Stomach (tissue), 8 donors: ENCODE measurements at regions not wholly inside any gene's neighbourhood (a gene's known extent, or its start where the extent isn't known, plus 50 kb on each side); places are given as distances from the start of the nearest gene placed in this dataset.
"Not testable (repeated sequence)": the region's sequence is repeated elsewhere in the genome, so short reads cannot be mapped to it uniquely, and the experiment has no call there.

Experiments used
- DNase-seq, 2 donors: peaks; one replicate each; pipeline versions ENCODE4 v3.0.0 to v3.0.0-alpha.2; 2013 to 2019
- H3K27ac ChIP-seq, 5 donors: fragments of 200-600 bp in 4 of 5; sonication (generic) in 4 of 5; one replicate each; pipeline ENCODE4 v1.5.1; 2013 to 2019; ENCODE audit warnings: mild to moderate bottlenecking in 1 of 5, moderate library complexity in 1 of 5
- H3K27me3 ChIP-seq, 3 donors: fragments of 200-600 bp; sonication (generic); one replicate each; pipeline ENCODE4 v1.5.1; 2017 to 2019; ENCODE audit warnings: mixed run types in 1 of 3
- H3K36me3 ChIP-seq, 4 donors: fragments of 200-600 bp; sonication (generic); 1 replicate in 3 of 4; 2 replicates in 1 of 4; pipeline ENCODE4 v1.5.1; 2016 to 2019
- H3K4me1 ChIP-seq, 4 donors: fragments of 200-600 bp; sonication (generic); one replicate each; pipeline ENCODE4 v1.5.1; 2016 to 2019
- H3K4me3 ChIP-seq, 4 donors: fragments of 200-600 bp; sonication (generic) in 3 of 4; one replicate each; pipeline ENCODE4 v1.5.1; 2016 to 2019; ENCODE audit warnings: mild to moderate bottlenecking in 1 of 4
- H3K9me3 ChIP-seq, 4 donors: fragments of 200-600 bp; sonication (generic); one replicate each; pipeline ENCODE4 v1.5.1; 2016 to 2019
- EP300 ChIP-seq: sonication (generic); formaldehyde crosslinking; IDR thresholded peaks from one replicate; pipeline ENCODE4 v1.6.1; 2017; ENCODE audit warnings: antibody characterized with exemption
- POLR2A ChIP-seq, 4 donors: fragments of 450-650 bp; IDR thresholded peaks; one replicate each; pipeline ENCODE4 v1.6.1; 2016; ENCODE audit warnings: antibody characterized with exemption in 4 of 4, control low read depth in 2 of 4, mild to moderate bottlenecking in 1 of 4, moderate library complexity in 1 of 4
- POLR2AphosphoS5 ChIP-seq, 3 donors: sonication (generic); formaldehyde crosslinking; IDR thresholded peaks; one replicate each; pipeline ENCODE4 v1.6.1; 2016; ENCODE audit warnings: antibody characterized with exemption in 3 of 3
- WGBS, 5 donors: extraction: QIAGEN DNeasy Blood & Tissue Kit in 3 of 5; methylation state at CpG; one replicate each; pipeline versions ENCODE4 v1.1.5 to v1.1.7; 2013 to 2018; 5-methylcytosine and 5-hydroxymethylcytosine counted together
- intact Hi-C: fragments of 100-400 bp; cut with DNase I; formaldehyde crosslinking; loops from one replicate; pipeline ENCODE4 v1.15.1; 2023; ENCODE audit warnings: low total_unique reads
- TF ChIP-seq, protein P1 (sequence below), 7 experiments: fragments of 450-650 bp in 4 of 7; fragments of 200-600 bp in 3 of 7; sonication (generic) in 3 of 7; IDR thresholded peaks; one replicate each; pipeline ENCODE4 v1.5.1; 2016 to 2019; ENCODE audit warnings: antibody characterized with exemption in 7 of 7, control low read depth in 2 of 7, mild to moderate bottlenecking in 1 of 7
- donor health status: healthy with polysubstance abuse.
- donor health status: Bipolar disorder and iron deficiency.
- donor health status: healthy.

DNA sequence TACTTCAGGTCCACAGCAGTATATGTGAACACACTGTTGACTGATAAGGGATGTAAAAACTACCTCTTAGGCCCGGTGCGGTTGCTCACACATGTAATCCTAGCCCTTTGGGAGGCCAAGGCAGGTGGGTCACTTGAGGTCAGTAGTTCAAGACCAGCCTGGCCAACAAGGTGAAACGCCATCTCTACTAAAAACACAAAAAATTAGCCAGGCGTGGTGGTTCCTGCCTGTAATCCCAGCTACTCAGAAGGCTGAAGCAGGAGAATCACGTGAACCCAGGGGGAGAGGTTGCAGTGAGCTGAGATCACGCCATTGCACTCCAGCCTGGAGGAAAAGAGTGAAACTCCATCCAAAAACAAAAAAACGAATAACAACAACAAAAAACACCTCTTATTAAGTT lies 194.6 kb upstream of the KCNMB2 start:
- 82 to 89% (median 86%) methylated on average over 7 of the region's 7 CpGs for WGBS, 5 donors
- no peaks in the 10 kb centered on the region for H3K36me3 ChIP-seq
- H3K27ac ChIP-seq = no peak overlapping the region
- H3K9me3 ChIP-seq = no peaks in the 10 kb centered on the region
- peaks cover 0 to 14% (median 11%) of the 10 kb centered on the region in 4 donors for H3K4me1 ChIP-seq
- TF ChIP-seq EP300 (no peak), POLR2AphosphoS5 (IDR thresholded peaks at IDR 0.05) (no peak), POLR2A (IDR thresholded peaks at IDR 0.05) (no peak)
- TF ChIP-seq, protein P1, sequence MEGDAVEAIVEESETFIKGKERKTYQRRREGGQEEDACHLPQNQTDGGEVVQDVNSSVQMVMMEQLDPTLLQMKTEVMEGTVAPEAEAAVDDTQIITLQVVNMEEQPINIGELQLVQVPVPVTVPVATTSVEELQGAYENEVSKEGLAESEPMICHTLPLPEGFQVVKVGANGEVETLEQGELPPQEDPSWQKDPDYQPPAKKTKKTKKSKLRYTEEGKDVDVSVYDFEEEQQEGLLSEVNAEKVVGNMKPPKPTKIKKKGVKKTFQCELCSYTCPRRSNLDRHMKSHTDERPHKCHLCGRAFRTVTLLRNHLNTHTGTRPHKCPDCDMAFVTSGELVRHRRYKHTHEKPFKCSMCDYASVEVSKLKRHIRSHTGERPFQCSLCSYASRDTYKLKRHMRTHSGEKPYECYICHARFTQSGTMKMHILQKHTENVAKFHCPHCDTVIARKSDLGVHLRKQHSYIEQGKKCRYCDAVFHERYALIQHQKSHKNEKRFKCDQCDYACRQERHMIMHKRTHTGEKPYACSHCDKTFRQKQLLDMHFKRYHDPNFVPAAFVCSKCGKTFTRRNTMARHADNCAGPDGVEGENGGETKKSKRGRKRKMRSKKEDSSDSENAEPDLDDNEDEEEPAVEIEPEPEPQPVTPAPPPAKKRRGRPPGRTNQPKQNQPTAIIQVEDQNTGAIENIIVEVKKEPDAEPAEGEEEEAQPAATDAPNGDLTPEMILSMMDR (IDR thresholded peaks at IDR 0.05) = no peak
- intact Hi-C loops = no loop called here
- no peak overlapping the region for H3K4me3 ChIP-seq
- no peaks in the 10 kb centered on the region for H3K27me3 ChIP-seq
- no peak for DNase-seq

GRCh38 chr3:178342111-178342510 lies 194.1 kb upstream of the KCNMB2 start:
- Histone ChIP-seq H3K27me3 (no peaks in the 10 kb centered on the region), H3K9me3 (no peaks in the 10 kb centered on the region), H3K4me3 (no peak overlapping the region), H3K4me1 (peaks cover 0 to 14% (median 11%) of the 10 kb centered on the region in 4 donors), H3K36me3 (no peaks in the 10 kb centered on the region), H3K27ac (no peak overlapping the region)
- DNase-seq = no peak
- WGBS, 5 donors = 75 to 85% (median 80%) methylated on average over 2 of the region's 2 CpGs
- TF ChIP-seq POLR2AphosphoS5 (IDR thresholded peaks at IDR 0.05) (no peak), EP300 (no peak), POLR2A (IDR thresholded peaks at IDR 0.05) (no peak)
- TF ChIP-seq, protein P1 (IDR thresholded peaks at IDR 0.05) = no peak
- intact Hi-C loops = no loop called here

- WGBS, 5 donors = 20 to 69% (median 45%) methylated on average over 5 of the region's 5 CpGs
- peak in 2 of 3 donors; percentile 14 to 52 for TF ChIP-seq POLR2AphosphoS5 (IDR thresholded peaks at IDR 0.05)
- TF ChIP-seq, protein P1 (IDR thresholded peaks at IDR 0.05) = no peak
- TF ChIP-seq POLR2A (IDR thresholded peaks at IDR 0.05) = no peak
- H3K27me3 ChIP-seq = no peaks in the 10 kb centered on the region
- intact Hi-C loops = no loop called here
- H3K36me3 ChIP-seq = no peaks in the 10 kb centered on the region
- no peaks in the 10 kb centered on the region for H3K9me3 ChIP-seq
- H3K4me1 ChIP-seq = peaks cover 0 to 14% (median 11%) of the 10 kb centered on the region in 4 donors
- no peak overlapping the region for H3K4me3 ChIP-seq
- DNase-seq = peak; percentile 83 to 87
- H3K27ac ChIP-seq = peak overlapping the region in 1 of 5 donors; percentile 16
These were observed 192.7 kb upstream of the KCNMB2 start for GRCh38 chr3:178343433-178344038.

- WGBS, 5 donors = 89 to 95% (median 93%) methylated on average over 4 of the region's 4 CpGs
- Histone ChIP-seq H3K27me3 (no peaks in the 10 kb centered on the region), H3K27ac (no peak overlapping the region), H3K9me3 (no peaks in the 10 kb centered on the region), H3K4me3 (no peak overlapping the region), H3K36me3 (no peaks in the 10 kb centered on the region), H3K4me1 (peaks cover 0 to 19% (median 11%) of the 10 kb centered on the region in 4 donors)
- no peak for TF ChIP-seq POLR2AphosphoS5 (IDR thresholded peaks at IDR 0.05)
- no peak for TF ChIP-seq EP300
- TF ChIP-seq, protein P1 (IDR thresholded peaks at IDR 0.05) = no peak
- TF ChIP-seq POLR2A (IDR thresholded peaks at IDR 0.05) = no peak
- intact Hi-C loops = no loop called here
- no peak for DNase-seq
These were observed 190.3 kb upstream of the KCNMB2 start for GRCh38 chr3:178345944-178346343.

DNA sequence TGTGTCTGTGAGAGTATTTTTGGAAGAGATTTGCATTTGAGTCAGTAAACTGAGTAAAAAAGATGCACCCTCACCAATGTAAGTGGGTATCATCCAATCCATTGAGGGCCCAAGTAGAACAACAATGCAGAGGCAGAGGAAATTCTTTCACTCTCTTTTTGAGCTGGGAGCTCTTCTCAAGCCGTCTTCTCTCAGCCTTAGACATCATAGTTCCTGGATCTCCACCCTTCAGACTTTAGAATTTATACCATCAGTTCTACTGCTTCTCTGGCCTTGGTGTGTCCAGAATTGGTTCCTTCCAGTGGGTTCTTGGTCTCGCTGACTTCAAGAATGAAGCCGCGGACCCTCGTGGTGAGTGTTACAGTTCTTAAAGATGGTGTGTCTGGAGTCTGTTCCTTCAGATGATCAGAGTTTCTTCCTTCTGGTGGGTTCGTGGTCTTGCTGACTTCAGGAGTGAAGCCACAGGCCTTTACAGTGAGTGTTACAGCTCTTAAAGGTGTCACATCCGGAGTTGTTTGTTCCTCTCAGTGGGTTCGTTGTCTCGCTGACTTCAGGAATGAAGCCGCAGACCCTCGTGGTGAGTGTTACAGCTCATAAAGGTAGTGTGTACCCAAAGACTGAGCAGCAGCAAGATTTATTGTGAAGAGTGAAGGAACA lies 187.5 kb upstream of the KCNMB2 start:
- H3K27ac ChIP-seq, intact Hi-C loops, H3K36me3 ChIP-seq, H3K27me3 ChIP-seq, H3K9me3 ChIP-seq, DNase-seq, H3K4me3 ChIP-seq: not testable (repeated sequence)
- WGBS, 5 donors = 90 to 95% (median 93%) methylated on average over 11 of the region's 11 CpGs
- peaks cover 0 to 24% (median 6%) of the 10 kb centered on the region in 4 donors for H3K4me1 ChIP-seq

- intact Hi-C loops, H3K27me3 ChIP-seq, H3K27ac ChIP-seq, DNase-seq, H3K36me3 ChIP-seq, H3K4me3 ChIP-seq, H3K9me3 ChIP-seq: not testable (repeated sequence)
- H3K4me1 ChIP-seq = peaks cover 0 to 22% (median 3%) of the 10 kb centered on the region in 4 donors
- 94 to 99% (median 98%) methylated on average over 4 of the region's 4 CpGs for WGBS, 5 donors
These were observed 187.0 kb upstream of the KCNMB2 start for GRCh38 chr3:178349218-178349596.
